ENCODE measurements at regions not wholly inside any gene's neighbourhood (a gene's known extent, or its start where the extent isn't known, plus 50 kb on each side); places are given as distances from the start of the nearest gene placed in this dataset.
A peak's percentile ranks its signal among the peaks of the same experiment; 100 is the strongest.

DNA sequence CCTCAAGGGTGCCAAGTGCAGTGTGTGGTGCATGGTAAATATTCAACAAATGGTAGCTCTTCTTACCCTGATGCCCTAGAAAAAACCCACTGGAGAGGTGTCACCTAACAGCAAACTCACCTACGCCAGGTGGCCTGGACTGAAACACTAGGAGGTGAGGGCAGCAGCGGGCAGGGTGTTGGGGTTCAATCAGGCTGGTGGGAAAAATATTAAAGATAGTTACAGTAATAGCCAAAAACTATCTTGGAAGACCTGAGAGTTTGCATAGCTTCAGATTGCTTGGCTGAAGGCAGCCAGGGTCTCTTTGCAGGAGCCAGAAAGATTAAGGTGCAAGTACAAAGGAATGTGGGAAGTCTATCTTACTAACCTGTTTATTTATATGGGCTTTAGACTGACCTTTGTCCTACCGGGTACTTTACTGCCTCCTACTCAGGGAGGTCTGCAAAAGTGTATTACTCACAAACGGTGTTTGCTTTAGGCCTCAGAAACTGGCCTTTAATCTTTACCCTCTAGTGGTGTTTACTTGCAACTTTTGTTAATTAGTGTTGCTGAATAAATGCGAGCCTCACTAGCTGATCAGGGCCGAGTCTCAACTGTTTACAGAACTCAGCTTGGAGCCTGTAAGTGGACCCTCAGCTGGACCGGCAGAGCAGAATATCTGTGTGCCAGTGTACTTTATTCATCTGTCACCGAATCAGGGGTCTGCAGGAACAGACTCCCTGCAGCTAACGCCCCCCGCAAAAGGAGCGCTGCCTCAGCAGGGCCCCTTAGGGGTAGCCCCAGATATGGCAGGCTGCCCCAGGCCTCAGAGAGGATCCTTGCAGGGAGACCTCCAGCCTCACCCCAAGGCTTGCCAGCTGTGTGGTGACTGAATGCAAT, 63.9 kb downstream of the SYF2 start (continued):
- TF ChIP-seq ZNF512 (CRISPR knock-in tag; IDR thresholded peaks at IDR 0.05), result no peak
- no peak for TF ChIP-seq ZNF432 (CRISPR knock-in tag; IDR thresholded peaks at IDR 0.05; ENCODE audit: borderline replicate concordance)
- TF ChIP-seq SALL2 (CRISPR knock-in tag; IDR thresholded peaks at IDR 0.05), result no peak
- TF ChIP-seq ZMYM4 (CRISPR knock-in tag; IDR thresholded peaks at IDR 0.05), result peak; percentile 42; the same call in 1 of the 2 replicates
- TF ChIP-seq KMT2B (CRISPR knock-in tag; IDR thresholded peaks at IDR 0.05), result no peak
- TF ChIP-seq TSC22D2 (CRISPR knock-in tag; IDR thresholded peaks at IDR 0.05; ENCODE audit: borderline replicate concordance), result no peak
- TF ChIP-seq SUZ12 (IDR thresholded peaks at IDR 0.05; ENCODE audit: low read depth, low read length), result no peak
- TF ChIP-seq ZKSCAN1 (IDR thresholded peaks at IDR 0.05; ENCODE audit: low read length), result no peak
- no peak for TF ChIP-seq ISX (CRISPR knock-in tag; conservative IDR thresholded peaks at IDR 0.05)
- no peak for TF ChIP-seq CSRNP2 (CRISPR knock-in tag; conservative IDR thresholded peaks at IDR 0.05; ENCODE audit: low read depth)
- no peak; the same call in none of the 2 replicates for TF ChIP-seq DR1 (CRISPR knock-in tag; IDR thresholded peaks at IDR 0.05)
- TF ChIP-seq GLMP (CRISPR knock-in tag; IDR thresholded peaks at IDR 0.05; ENCODE audit: borderline replicate concordance), result no peak; the same call in 1 of the 2 replicates
- TF ChIP-seq, protein P1, sequence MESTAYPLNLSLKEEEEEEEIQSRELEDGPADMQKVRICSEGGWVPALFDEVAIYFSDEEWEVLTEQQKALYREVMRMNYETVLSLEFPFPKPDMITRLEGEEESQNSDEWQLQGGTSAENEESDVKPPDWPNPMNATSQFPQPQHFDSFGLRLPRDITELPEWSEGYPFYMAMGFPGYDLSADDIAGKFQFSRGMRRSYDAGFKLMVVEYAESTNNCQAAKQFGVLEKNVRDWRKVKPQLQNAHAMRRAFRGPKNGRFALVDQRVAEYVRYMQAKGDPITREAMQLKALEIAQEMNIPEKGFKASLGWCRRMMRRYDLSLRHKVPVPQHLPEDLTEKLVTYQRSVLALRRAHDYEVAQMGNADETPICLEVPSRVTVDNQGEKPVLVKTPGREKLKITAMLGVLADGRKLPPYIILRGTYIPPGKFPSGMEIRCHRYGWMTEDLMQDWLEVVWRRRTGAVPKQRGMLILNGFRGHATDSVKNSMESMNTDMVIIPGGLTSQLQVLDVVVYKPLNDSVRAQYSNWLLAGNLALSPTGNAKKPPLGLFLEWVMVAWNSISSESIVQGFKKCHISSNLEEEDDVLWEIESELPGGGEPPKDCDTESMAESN (CRISPR knock-in tag; conservative IDR thresholded peaks at IDR 0.05), result no peak; the same call in 1 of the 2 replicates
- no peak for TF ChIP-seq SCMH1 (CRISPR knock-in tag; IDR thresholded peaks at IDR 0.05; ENCODE audit: borderline replicate concordance)
- TF ChIP-seq SP4 (CRISPR knock-in tag; IDR thresholded peaks at IDR 0.05), result peak; percentile 47; the same call in 1 of the 2 replicates
- TF ChIP-seq MTF2 (CRISPR knock-in tag; IDR thresholded peaks at IDR 0.05; ENCODE audit: borderline replicate concordance), result no peak

Measured in HepG2 (cell line).